Stimulated activated naive CD8-positive, alpha-beta T cell treated with anti-CD3 and anti-CD28 coated beads, Interleukin-15, Interleukin-2, amounts not matched to agents 100 U/mL and 50 U/mL, for 24 hours (primary cell): ENCODE measurements at regions not wholly inside any gene's neighbourhood (a gene's known extent, or its start where the extent isn't known, plus 50 kb on each side); places are given as distances from the start of the nearest gene placed in this dataset.
"Not testable (repeated sequence)": the region's sequence is repeated elsewhere in the genome, so short reads cannot be mapped to it uniquely, and the experiment has no call there.

Source experiments
- ATAC-seq: fragments of 150-1000 bp; cut with Tn5 transposase; one replicate; pipeline ENCODE4 v1.10.0; 2021
- DNase-seq: peaks from one replicate; pipeline ENCODE4 v3.0.0; 2021

GRCh38 chr17:21470422-21470821 lies 94.3 kb downstream of the KCNJ12 start:
- not testable (repeated sequence) for ATAC-seq, DNase-seq

- ATAC-seq (no peak), DNase-seq (no peak)
These were observed 94.7 kb downstream of the KCNJ12 start for GRCh38 chr17:21470861-21471260.

DNA sequence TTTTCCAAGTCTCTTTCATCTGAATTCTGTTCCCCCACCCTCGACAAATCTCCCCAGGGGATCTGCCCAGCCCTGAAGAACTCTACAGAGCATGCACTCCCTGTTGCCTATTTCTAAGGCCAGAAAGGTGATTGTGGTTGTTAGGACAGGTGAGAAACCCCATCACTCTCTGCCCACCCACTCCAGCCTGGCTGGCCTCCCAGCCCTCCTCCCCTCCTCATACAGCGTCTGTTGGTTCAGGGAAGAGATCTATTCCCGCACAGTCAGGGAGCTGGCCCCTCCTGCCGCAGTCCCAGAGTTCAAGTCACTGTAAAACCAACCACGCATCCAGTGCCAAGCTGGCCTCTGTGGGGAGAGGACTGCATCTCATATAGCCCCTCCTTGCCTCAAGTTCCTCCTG lies 98.7 kb downstream of the KCNJ12 start:
- DNase-seq (no peak), ATAC-seq (no peak)

DNA sequence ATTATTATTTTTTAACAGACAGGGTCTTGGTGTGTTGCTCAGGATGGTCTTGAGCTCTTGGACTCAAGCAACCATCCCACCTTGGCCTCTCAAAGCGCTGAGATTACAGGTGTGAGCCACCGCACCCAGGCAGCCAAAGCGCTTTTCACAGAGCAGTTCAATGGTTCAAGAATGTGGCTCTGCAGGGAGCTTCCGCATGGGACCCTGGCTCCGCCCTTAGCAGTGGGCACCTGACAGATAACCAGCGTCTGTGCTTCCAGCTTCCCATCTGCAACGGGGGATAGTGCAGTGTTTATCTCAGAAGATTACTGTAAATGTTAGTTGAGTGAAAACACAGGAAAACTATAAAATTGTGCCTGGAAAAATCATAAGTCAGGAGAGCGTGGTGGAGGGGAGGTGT lies 99.4 kb downstream of the KCNJ12 start:
- DNase-seq = no peak
- ATAC-seq = no peak

DNA sequence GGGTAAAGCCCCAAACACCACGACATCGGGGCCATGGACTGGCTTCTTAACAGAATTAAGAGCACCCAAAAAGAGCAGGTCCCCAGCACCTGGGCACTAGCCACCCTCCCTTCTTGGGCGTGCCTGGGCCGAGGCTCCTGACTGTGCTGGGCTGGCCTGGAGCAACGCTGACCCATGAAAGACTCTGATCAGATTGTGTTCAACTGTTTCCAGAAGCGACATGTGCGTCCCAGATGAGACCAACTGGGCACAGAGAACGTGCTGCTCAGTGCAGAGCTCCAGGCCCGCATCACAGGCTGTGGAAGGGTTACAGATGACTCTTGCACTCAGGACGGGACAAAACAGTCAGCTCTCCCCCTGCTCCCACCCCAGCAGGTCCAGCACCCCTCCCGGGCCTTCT lies 100.7 kb downstream of the KCNJ12 start:
- no peak for DNase-seq
- ATAC-seq = no peak

GRCh38 chr17:21482189-21482865 lies 106.2 kb downstream of the KCNJ12 start:
- no peak for DNase-seq
- no peak for ATAC-seq

- DNase-seq = not testable (repeated sequence)
These were observed 111.9 kb downstream of the KCNJ12 start for GRCh38 chr17:21488043-21488442.

DNA sequence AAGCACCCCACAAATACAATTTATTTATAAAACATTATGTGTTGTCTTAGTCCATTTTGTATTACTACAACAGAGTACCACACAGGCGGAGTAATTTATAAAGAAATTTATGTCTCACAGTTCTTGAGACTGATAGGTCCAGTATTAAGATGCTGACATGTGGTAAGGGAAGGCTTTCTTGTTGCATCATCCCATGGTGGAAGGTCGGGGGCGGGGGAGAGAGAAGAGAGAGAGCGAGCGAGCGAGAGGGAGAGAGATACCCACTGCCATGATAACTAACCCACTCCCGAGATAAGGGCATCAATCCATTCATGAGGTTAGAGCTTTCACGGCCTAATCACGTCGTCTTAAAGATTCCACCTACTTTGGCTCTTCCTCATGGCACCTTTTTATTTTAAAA lies 117.8 kb downstream of the KCNJ12 start:
- DNase-seq (no peak), ATAC-seq (no peak)

More at GRCh38 chr17:21488043-21488442, 111.9 kb downstream of the KCNJ12 start:
- not testable (repeated sequence) for ATAC-seq

GRCh38 chr17:21495281-21495680 lies 119.1 kb downstream of the KCNJ12 start:
- no peak for ATAC-seq
- no peak for DNase-seq

DNA sequence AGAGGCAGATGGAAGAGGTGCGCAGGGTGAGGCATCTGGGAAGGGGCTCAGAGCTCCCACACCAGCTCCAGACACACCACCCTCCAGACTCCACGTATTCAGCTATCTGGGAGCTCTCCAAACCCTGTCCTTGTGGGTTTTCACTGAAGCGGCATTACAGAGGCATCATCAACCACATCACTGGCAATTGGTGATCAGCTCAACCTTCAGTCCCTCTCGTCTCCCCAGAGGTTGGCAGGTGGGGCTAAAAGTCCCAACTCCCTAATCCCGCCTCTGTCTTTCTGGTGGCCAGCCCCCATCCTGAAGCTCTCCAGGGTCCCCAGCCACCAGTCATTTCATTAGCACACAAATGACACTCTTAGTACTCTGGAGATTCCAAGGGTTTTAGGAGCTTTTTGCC lies 123.9 kb downstream of the KCNJ12 start:
- no peak for DNase-seq
- ATAC-seq = no peak

- ATAC-seq, DNase-seq: not testable (repeated sequence)
These were observed 126.0 kb downstream of the KCNJ12 start for GRCh38 chr17:21501927-21502700.

- ATAC-seq = no peak
These were observed 130.0 kb downstream of the KCNJ12 start for GRCh38 chr17:21505819-21506815.

GRCh38 chr17:21507806-21508205 lies 131.6 kb downstream of the KCNJ12 start:
- not testable (repeated sequence) for ATAC-seq

More at GRCh38 chr17:21505819-21506815, 130.0 kb downstream of the KCNJ12 start:
- no peak for DNase-seq

DNA sequence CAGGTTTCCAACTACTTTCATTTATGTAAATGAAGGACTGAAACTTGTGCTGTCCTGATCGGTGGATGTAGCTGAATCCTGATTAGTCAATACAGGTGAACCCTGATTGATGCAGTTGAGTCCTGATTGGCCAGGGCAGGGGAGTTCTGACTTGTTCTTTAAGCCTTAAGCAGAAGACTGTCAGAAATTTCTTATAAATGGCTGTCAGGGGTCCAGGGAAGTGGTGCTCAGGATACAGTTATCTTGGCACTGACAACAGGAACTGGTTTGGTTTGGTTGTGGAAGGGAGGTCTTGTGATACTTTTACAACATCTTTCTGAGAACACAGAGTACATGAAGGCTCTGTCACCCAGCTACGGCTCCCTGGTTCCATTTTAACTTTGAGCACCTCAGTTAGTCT lies 132.1 kb downstream of the KCNJ12 start:
- ATAC-seq = no peak

More at GRCh38 chr17:21507806-21508205, 131.6 kb downstream of the KCNJ12 start:
- not testable (repeated sequence) for DNase-seq

DNA sequence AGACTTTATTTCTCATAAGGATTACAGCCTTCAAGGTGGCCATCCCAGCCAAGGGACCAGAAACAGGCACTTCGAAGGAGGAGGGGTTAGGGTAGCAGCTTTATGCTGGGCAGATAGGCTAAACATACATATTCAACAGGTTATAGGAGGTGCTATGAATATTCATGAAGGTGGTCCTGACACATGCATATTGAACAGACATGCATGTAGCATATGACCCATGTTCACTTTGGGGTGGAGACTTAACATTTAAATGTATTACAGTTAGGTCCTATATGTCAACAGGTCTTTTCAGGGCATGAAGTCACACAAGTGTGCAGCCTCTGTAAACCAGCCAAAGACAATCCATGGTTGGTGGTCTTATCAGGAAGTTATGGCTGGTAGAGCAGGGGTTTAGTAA lies 133.2 kb downstream of the KCNJ12 start:
- not testable (repeated sequence) for ATAC-seq, DNase-seq

More for the DNA sequence above, 132.1 kb downstream of the KCNJ12 start:
- DNase-seq = no peak

GRCh38 chr17:21510686-21511362 lies 134.7 kb downstream of the KCNJ12 start:
- ATAC-seq = no peak
- no peak for DNase-seq

GRCh38 chr17:21511363-21512195 lies 135.4 kb downstream of the KCNJ12 start:
- peak; percentile 86 for ATAC-seq

GRCh38 chr17:21512307-21513011 lies 136.3 kb downstream of the KCNJ12 start:
- DNase-seq (no peak), ATAC-seq (no peak)

More at GRCh38 chr17:21511363-21512195, 135.4 kb downstream of the KCNJ12 start:
- peak; percentile 75 for DNase-seq

GRCh38 chr17:21513012-21513570 lies 136.9 kb downstream of the KCNJ12 start:
- ATAC-seq (peak; percentile 48), DNase-seq (peak; percentile 81)
